ENCODE measurements at regions not wholly inside any gene's neighbourhood (a gene's known extent, or its start where the extent isn't known, plus 50 kb on each side); places are given as distances from the start of the nearest gene placed in this dataset.

GRCh38 chr16:79294568-79294967 is 306.0 kb downstream of the MAF start:
- no peak for DNase-seq

DNA sequence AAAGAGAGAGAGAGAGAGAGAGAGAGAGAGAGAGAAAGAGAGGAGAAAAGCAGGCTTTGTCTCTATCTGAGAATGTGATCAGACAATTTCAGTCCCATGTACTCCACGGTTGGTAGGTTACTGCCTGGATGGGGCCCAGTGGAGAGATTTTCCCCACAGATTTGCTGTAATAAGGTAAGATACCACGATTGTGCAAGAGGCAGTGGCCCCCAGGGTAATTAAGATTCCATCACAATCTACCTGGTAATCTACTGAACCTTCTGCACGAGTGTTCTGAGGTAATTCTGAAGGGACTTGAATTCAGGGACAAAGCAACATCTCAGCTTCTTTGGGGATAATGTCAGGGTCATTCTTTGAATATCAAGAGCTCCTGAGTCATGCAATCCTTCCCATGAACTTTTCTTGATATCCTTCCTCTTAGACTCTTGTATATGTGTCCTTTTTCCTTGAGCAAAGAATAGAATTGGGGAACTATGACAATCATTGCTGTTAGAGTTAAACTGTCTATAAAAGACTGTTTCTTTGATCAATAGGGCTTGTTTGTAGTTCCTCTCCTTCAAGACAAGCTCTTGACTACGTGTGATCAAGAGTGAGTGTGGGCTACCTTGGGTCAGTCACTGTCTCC is 306.6 kb downstream of the MAF start:
- DNase-seq: no peak

- no peak for DNase-seq
Observed at GRCh38 chr16:79288066-79288465, 312.5 kb downstream of the MAF start.

DNA sequence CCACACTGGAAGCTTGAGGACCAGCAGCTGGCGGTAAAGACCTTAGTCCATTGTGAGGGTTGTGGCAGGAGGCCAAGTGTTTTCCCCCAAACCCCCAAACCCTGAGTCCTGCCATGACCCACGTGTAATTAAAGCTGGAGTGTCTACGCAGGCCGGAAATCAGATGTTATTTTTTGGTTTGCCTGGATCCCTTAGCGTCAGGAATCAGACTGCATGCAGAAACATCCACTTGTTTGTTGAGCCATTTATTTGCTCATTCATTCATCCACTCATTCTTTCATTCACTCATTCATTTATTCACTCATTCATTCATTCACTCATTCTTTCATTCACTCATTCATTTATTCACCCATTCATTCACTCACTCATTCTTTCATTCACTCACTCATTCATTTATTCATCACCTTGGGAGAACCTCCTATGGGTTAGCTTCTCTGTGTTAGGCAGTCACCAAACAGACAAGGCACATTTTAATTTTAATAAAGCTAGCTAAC is 313.1 kb downstream of the MAF start:
- DNase-seq: no peak

DNA sequence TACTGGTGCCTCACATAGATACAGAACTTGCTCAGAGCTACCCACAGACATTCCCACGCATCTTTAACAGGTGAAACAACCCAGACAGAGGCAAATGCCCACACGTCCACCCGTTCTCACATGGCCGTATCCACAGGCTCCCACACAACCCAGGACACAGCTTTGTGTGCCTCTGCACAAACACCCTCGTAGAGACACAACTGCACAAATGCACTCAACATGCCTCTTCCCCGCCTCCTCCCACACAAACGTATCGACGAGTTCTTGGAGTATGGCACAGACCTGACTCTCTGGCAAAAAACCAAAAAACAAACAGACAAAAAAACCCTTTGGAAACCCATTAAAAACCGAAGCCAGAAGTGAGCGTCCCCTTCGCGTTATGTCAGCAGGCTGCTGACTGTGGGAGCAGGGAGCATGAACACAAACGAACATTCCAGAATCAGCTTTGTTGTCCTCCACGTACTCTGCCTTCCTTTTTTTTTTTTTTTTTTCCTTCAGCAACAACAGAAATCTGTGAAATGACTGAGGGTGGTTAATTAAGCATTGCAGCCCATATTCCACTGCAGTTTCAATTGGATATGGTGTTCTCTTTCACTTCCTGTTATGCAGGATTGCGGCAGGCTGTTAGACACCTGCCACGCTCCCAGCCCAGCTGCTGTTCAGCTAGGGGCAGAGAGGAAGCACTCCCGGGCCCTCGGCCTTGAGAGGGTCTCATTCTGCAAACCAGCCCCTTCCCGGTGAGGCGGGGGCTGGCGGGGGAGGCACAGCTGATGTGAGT is 313.7 kb downstream of the MAF start:
- DNase-seq: peak; percentile 41

GRCh38 chr16:79284766-79285165 is 315.8 kb downstream of the MAF start:
- no peak for DNase-seq

DNA sequence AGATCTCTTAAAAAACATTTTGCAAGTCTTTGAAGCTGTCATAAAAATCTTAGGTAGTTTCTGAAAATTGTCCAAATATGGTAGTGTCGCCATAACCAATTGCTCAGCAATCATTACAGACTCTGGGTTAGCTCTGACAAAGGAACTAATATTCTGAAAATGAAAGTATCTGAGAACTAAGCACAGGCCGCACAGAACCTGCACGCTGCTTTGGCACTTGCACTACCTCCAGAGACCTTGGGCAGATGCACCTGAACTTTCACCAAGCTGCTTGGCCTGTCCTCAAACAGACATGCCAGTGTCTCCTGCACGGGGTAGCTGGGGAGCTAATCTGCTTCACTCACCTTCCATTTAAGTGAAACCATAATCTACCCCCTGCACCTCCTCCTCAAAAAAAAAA is 317.0 kb downstream of the MAF start:
- DNase-seq: no peak

GRCh38 chr16:79282806-79283205 is 317.7 kb downstream of the MAF start:
- DNase-seq: no peak

- DNase-seq: no peak
Observed at GRCh38 chr16:79278506-79278905, 322.0 kb downstream of the MAF start.

DNA sequence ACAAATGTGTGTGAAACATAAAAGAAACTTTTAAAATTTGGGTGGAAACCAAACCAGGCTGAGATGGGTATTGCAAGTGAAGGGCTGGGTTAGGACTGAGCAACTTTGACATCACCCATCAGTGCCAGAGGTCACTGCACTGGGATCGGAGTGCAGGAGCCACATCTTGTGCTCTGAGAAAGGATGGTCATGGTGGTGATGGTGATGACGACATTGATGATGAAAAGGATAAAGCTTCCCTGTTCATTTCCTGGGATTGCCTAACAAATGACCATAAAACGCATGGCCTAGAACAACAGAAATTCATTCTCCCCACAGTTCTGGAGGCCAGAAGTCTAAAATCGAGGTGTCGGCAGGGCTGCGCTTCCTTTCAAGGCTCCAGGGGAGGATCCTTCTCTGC is 324.0 kb downstream of the MAF start:
- DNase-seq: no peak

DNA sequence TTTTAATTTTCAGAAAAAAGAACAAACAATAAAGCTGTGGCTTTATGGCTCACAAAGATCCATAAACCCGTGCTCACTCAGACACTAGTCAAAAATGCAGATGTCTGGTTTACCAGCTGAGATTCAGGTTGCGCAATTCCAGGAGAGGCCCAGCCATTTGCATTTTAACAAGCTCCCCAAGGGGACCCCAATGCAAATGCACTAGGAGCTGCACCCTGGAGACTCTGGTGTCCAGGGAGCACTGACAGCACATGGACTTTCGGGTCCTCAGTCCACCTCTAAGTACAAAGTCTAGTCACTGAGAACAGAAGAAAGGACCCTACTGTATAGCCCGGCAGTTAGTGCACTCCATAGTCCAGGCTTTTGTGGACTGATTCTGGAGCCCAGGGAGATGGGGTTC is 326.3 kb downstream of the MAF start:
- DNase-seq: no peak

GRCh38 chr16:79272141-79272577 is 328.4 kb downstream of the MAF start:
- no peak for DNase-seq

DNA sequence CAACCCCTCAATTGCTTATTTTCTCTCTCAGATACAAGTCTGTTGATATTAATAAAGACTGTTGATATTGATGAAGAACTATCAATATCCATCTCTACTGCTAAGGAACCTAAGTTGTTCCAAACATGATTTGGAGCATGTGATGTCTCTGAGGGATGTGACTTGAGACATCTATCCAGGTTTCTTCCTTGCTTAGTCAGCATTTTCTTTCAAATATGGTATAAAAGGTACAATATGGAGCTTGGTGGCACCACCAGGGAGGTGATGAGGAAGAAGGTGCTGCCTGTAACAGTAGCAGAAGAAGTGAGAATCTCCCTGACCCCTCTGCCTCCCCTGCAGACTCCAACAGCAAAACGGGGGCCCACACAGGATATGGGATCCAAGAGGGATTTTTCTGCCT is 329.0 kb downstream of the MAF start:
- no peak for DNase-seq

- DNase-seq: no peak
Observed at GRCh38 chr16:79270011-79270410, 330.5 kb downstream of the MAF start.

- no peak for DNase-seq
Observed at GRCh38 chr16:79269211-79269863, 331.2 kb downstream of the MAF start.

DNA sequence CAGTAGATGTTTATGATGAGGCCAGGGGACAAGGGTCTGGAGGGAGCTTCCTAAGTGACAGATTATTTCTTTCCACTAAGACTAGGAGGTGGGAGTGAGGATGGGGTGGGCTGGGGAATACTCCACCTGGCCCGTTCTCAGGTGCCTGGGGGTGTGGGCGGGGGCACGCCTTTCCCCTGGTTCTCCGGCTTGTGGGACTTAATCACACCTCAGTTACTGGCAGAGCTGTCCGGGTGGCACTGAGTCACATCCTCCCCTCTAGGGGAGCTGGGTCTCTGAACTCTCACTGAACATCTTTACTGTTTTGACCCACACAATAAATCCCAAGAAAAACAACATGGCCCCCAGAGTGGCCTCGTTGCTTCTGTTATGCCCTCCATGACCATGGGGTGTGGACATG is 332.8 kb downstream of the MAF start:
- DNase-seq: no peak

- DNase-seq: no peak
Observed at GRCh38 chr16:79267146-79267545, 333.4 kb downstream of the MAF start.

GRCh38 chr16:79265701-79266100 is 334.8 kb downstream of the MAF start:
- DNase-seq: no peak

DNA sequence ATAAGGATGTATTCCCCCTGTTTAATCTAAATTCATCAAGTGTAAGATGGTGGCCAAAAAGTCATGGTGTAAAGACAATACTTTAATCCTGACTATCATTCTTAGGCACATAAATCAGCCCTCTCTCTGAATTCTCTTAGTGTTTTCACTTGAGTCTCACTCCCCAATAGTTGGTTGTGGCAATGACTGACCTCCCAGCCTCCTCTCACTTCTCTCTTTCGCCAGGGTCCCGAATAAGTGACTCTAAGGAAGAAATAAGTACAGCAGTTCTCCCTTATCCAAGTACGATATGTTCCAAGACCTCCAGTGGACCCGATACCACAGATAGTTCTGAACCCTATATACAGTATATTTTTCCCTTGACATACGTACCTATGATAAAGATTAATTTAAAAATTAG is 335.3 kb downstream of the MAF start:
- no peak for DNase-seq

GRCh38 chr16:79264237-79265109 is 336.1 kb downstream of the MAF start:
- DNase-seq: no peak

- no peak for DNase-seq
Observed at GRCh38 chr16:79263425-79263824, 337.1 kb downstream of the MAF start.
